HepG2 (cell line): ENCODE measurements at regions not wholly inside any gene's neighbourhood (a gene's known extent, or its start where the extent isn't known, plus 50 kb on each side); places are given as distances from the start of the nearest gene placed in this dataset.

ENCODE experiments used
- ATAC-seq: fragments of 200-7000 bp; cut with Tn5 transposase; 3 replicates; pipeline ENCODE4 v1.9.1; 2020; ENCODE audit warnings: mild to moderate bottlenecking, moderate library complexity
- BruUV-seq: library from RNA; stranded (reverse); fragments of 400-500 nt; replicated peaks from 2 replicates; lab custom pipeline; 2021; lab: Mats Ljungman, UMichigan
- CTCF ChIA-PET: fragments of 300-600 bp; formaldehyde crosslinking; extraction: SDS; loops from one replicate; lab custom pipeline; 2021; ENCODE audit warnings: low total read pairs, inconsistent platforms, low intra/inter-chr PET ratio; lab: Yijun Ruan, JAX
- POLR2A ChIA-PET: fragments of 350-600 bp; sonication (Branson Sonifier 250); formaldehyde crosslinking; loops from one replicate; lab custom pipeline; 2020; ENCODE audit warnings: antibody characterized with exemption, inconsistent platforms; lab: Yijun Ruan, JAX
- DNase-seq: peaks from one replicate; pipeline ENCODE4 v3.0.0-alpha.2; 2015; ENCODE audit warnings: low spot score
- FAIRE-seq: peaks from 3 replicates; lab custom pipeline; 2011; peaks lifted over from hg19 to GRCh38; lab: Jason Lieb, UNC
- H2AFZ ChIP-seq: one replicate; pipeline ENCODE4 v1.6.1; 2011; ENCODE audit warnings: low read length, inconsistent platforms
- H3K27ac ChIP-seq: fragments of 300-600 bp; 3 replicates; pipeline ENCODE4 v1.8.0; 2011; ENCODE audit warnings: mixed run types, mild to moderate bottlenecking, mixed read lengths, low read length, inconsistent platforms; ENCODE audit not compliant: insufficient read depth; ENCODE audit errors: extremely low read length
- H3K27me3 ChIP-seq, 2 experiments: fragments of 200-600 bp in 1 of 2; 2 replicates in 1 of 2; 3 replicates in 1 of 2; pipeline versions ENCODE4 v1.6.0 to v1.8.0; 2011; ENCODE audit warnings: low read length in 2 of 2, mild to moderate bottlenecking in 2 of 2, moderate library complexity in 2 of 2, inconsistent platforms in 1 of 2; ENCODE audit not compliant: insufficient read depth in 2 of 2, control insufficient read depth in 1 of 2
- H3K36me3 ChIP-seq, 2 experiments: fragments of 200-600 bp in 1 of 2; replicated peaks in 1 of 2; 2 replicates in 1 of 2; 3 replicates in 1 of 2; pipeline versions ENCODE4 v1.5.1 to v1.8.0; 2011; ENCODE audit warnings: low read length in 2 of 2, inconsistent platforms in 1 of 2; ENCODE audit not compliant: insufficient read depth in 2 of 2, control insufficient read depth in 1 of 2
- H3K4me1 ChIP-seq: 2 replicates; pipeline ENCODE4 v1.5.1; 2012; ENCODE audit warnings: low read length, inconsistent platforms; ENCODE audit not compliant: insufficient read depth
- H3K4me2 ChIP-seq: 2 replicates; pipeline ENCODE4 v1.6.0; 2011; ENCODE audit warnings: low read depth, low read length, inconsistent platforms
- H3K4me3 ChIP-seq, 3 experiments: fragments of 200-600 bp in 1 of 3; sonication (generic), shearing (Covaris generic) in 1 of 3; replicated peaks in 1 of 3; 2 replicates each; pipeline ENCODE4 v1.5.1; 2011 to 2016; ENCODE audit warnings: low read length in 3 of 3, inconsistent platforms in 2 of 3, low read depth in 2 of 3, mild to moderate bottlenecking in 2 of 3, control low read depth in 1 of 3, mixed read lengths in 1 of 3; ENCODE audit not compliant: insufficient read depth in 1 of 3
- H3K79me2 ChIP-seq: one replicate; pipeline ENCODE4 v1.6.1; 2011; ENCODE audit warnings: low read length, inconsistent platforms; ENCODE audit not compliant: insufficient read depth
- H3K9ac ChIP-seq: 2 replicates; pipeline ENCODE4 v1.6.0; 2011; ENCODE audit warnings: mild to moderate bottlenecking, low read depth, low read length, inconsistent platforms; ENCODE audit not compliant: insufficient read depth
- H3K9me3 ChIP-seq: 2 replicates; pipeline ENCODE4 v1.5.1; 2012; ENCODE audit warnings: mild to moderate bottlenecking, low read length
- H4K20me1 ChIP-seq: 2 replicates; pipeline ENCODE4 v1.6.0; 2011; ENCODE audit warnings: inconsistent platforms, mild to moderate bottlenecking, low read length, moderate library complexity; ENCODE audit not compliant: insufficient read depth
- ZC3H13 ChIP-seq: sonication (generic); formaldehyde crosslinking; IDR thresholded peaks from 2 replicates; pipeline ENCODE4 v1.8.1; 2023; ENCODE audit warnings: mild to moderate bottlenecking, missing genetic modification reagents, moderate library complexity
- ZNF33B ChIP-seq: sonication (generic); formaldehyde crosslinking; IDR thresholded peaks from 2 replicates; pipeline ENCODE4 v1.5.1; 2020; ENCODE audit warnings: mild to moderate bottlenecking, missing genetic modification reagents
- ZNF501 ChIP-seq: sonication (generic); formaldehyde crosslinking; IDR thresholded peaks from 2 replicates; pipeline ENCODE4 v1.5.1; 2020; ENCODE audit warnings: mild to moderate bottlenecking, moderate library complexity, missing genetic modification reagents
- ZNF773 ChIP-seq: sonication (generic); formaldehyde crosslinking; IDR thresholded peaks from 2 replicates; pipeline ENCODE4 v1.4.0; 2020; ENCODE audit warnings: missing genetic modification reagents, borderline replicate concordance
- WGBS: methylation state at CpG from one replicate; pipeline ENCODE4 v1.1.6; 2017; ENCODE audit warnings: low lambda C conversion rate; 5-methylcytosine and 5-hydroxymethylcytosine counted together
- in situ Hi-C: cut with HindIII; loops from 2 replicates; pipeline ENCODE4 v1.10.0; 2017; ENCODE audit warnings: low pct_unique_long_range_greater_than_20kb; ENCODE audit not compliant: extremely low pct_ligation_motif_present
- intact Hi-C: fragments of 100-400 bp; cut with micrococcal nuclease; formaldehyde crosslinking; loops from one replicate; pipeline ENCODE4 v1.10.0; 2022; ENCODE audit not compliant: unreplicated experiment
- TF ChIP-seq, protein P1 (sequence below): sonication (generic); formaldehyde crosslinking; conservative IDR thresholded peaks from 2 replicates; pipeline ENCODE4 v1.4.0; 2020; ENCODE audit warnings: missing genetic modification reagents
- TF ChIP-seq, protein P2 (sequence below), 2 experiments: sonication (generic) in 1 of 2; formaldehyde crosslinking in 1 of 2; IDR thresholded peaks; 2 replicates each; pipeline versions ENCODE4 v1.6.1 to v1.9.0; 2014 to 2022; ENCODE audit warnings: antibody characterized with exemption in 1 of 2, borderline replicate concordance in 1 of 2, inconsistent platforms in 1 of 2, low read depth in 1 of 2, missing genetic modification reagents in 1 of 2
- TF ChIP-seq, protein P3 (sequence below): sonication (generic); formaldehyde crosslinking; IDR thresholded peaks from 2 replicates; pipeline ENCODE4 v1.8.0; 2022; ENCODE audit warnings: low read depth, missing genetic modification reagents
- TF ChIP-seq, protein P4 (sequence below): sonication (generic); formaldehyde crosslinking; IDR thresholded peaks from 2 replicates; pipeline ENCODE4 v1.9.0; 2021; ENCODE audit warnings: missing genetic modification reagents, mild to moderate bottlenecking, borderline replicate concordance
- TF ChIP-seq, protein P5 (sequence below): sonication (generic); formaldehyde crosslinking; IDR thresholded peaks from 2 replicates; pipeline ENCODE4 v1.5.0; 2020; ENCODE audit warnings: missing genetic modification reagents, mild to moderate bottlenecking, borderline replicate concordance

DNA sequence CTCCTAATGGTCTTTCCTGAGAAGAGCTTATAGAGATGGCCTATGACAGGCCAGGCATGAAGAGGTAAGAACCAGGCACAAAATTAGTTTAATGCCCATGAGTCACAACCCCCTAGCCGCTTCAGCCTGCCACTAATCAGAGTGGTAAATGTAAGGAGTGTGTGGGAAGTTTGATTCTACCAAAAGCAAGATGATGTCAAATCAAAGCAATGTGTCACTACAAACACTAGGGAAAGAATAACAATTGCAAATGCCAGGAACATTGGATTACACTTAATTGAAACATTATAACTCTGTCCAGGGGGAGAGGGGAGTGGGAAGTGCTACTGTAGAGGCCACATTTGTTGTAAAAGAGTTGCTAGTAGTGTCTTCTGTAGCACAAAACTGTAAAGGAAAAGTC lies 596.6 kb upstream of the AGTR1 start:
- ATAC-seq: no peak
- CTCF ChIA-PET: no interaction called here
- 0% methylated on average over 1 of the region's 1 CpG for whole genome bisulfite sequencing
- TF ChIP-seq, protein P1, sequence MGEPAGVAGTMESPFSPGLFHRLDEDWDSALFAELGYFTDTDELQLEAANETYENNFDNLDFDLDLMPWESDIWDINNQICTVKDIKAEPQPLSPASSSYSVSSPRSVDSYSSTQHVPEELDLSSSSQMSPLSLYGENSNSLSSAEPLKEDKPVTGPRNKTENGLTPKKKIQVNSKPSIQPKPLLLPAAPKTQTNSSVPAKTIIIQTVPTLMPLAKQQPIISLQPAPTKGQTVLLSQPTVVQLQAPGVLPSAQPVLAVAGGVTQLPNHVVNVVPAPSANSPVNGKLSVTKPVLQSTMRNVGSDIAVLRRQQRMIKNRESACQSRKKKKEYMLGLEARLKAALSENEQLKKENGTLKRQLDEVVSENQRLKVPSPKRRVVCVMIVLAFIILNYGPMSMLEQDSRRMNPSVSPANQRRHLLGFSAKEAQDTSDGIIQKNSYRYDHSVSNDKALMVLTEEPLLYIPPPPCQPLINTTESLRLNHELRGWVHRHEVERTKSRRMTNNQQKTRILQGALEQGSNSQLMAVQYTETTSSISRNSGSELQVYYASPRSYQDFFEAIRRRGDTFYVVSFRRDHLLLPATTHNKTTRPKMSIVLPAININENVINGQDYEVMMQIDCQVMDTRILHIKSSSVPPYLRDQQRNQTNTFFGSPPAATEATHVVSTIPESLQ (CRISPR knock-in tag): no peak
- TF ChIP-seq, protein P2, sequence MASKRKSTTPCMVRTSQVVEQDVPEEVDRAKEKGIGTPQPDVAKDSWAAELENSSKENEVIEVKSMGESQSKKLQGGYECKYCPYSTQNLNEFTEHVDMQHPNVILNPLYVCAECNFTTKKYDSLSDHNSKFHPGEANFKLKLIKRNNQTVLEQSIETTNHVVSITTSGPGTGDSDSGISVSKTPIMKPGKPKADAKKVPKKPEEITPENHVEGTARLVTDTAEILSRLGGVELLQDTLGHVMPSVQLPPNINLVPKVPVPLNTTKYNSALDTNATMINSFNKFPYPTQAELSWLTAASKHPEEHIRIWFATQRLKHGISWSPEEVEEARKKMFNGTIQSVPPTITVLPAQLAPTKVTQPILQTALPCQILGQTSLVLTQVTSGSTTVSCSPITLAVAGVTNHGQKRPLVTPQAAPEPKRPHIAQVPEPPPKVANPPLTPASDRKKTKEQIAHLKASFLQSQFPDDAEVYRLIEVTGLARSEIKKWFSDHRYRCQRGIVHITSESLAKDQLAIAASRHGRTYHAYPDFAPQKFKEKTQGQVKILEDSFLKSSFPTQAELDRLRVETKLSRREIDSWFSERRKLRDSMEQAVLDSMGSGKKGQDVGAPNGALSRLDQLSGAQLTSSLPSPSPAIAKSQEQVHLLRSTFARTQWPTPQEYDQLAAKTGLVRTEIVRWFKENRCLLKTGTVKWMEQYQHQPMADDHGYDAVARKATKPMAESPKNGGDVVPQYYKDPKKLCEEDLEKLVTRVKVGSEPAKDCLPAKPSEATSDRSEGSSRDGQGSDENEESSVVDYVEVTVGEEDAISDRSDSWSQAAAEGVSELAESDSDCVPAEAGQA (IDR thresholded peaks at IDR 0.05; ENCODE audit: low read depth): no peak
- TF ChIP-seq, protein P2 (CRISPR knock-in tag; IDR thresholded peaks at IDR 0.05; ENCODE audit: borderline replicate concordance): no peak
- no peak for TF ChIP-seq ZNF773 (CRISPR knock-in tag)
- no peak for TF ChIP-seq ZNF501
- TF ChIP-seq, protein P3, sequence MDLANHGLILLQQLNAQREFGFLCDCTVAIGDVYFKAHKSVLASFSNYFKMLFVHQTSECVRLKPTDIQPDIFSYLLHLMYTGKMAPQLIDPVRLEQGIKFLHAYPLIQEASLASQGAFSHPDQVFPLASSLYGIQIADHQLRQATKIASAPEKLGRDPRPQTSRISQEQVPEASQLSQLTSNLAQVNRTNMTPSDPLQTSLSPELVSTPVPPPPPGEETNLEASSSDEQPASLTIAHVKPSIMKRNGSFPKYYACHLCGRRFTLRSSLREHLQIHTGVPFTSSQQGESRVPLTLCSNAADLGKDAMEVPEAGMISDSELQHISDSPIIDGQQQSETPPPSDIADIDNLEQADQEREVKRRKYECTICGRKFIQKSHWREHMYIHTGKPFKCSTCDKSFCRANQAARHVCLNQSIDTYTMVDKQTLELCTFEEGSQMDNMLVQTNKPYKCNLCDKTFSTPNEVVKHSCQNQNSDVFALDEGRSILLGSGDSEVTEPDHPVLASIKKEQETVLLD (CRISPR knock-in tag): no peak
- TF ChIP-seq ZC3H13 (CRISPR knock-in tag): no peak
- TF ChIP-seq ZNF33B (CRISPR knock-in tag): no peak
- TF ChIP-seq, protein P4, sequence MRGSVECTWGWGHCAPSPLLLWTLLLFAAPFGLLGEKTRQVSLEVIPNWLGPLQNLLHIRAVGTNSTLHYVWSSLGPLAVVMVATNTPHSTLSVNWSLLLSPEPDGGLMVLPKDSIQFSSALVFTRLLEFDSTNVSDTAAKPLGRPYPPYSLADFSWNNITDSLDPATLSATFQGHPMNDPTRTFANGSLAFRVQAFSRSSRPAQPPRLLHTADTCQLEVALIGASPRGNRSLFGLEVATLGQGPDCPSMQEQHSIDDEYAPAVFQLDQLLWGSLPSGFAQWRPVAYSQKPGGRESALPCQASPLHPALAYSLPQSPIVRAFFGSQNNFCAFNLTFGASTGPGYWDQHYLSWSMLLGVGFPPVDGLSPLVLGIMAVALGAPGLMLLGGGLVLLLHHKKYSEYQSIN (CRISPR knock-in tag): no peak
- TF ChIP-seq, protein P5, sequence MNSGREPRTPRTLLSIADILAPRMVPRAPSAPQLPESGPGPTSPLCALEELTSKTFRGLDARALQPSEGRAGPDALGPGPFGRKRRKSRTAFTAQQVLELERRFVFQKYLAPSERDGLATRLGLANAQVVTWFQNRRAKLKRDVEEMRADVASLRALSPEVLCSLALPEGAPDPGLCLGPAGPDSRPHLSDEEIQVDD (CRISPR knock-in tag): no peak

More for the DNA sequence above, 596.6 kb upstream of the AGTR1 start:
- no peak overlapping the region for H3K4me2 ChIP-seq
- in situ Hi-C loops: no loop called here
- no peaks in the 10 kb centered on the region for H3K79me2 ChIP-seq
- BruUV-seq: no TSS peak
- DNase-seq (no peak), FAIRE-seq (no peak)
- POLR2A ChIA-PET: no interaction called here
- H3K27me3 ChIP-seq: no peaks in the 10 kb centered on the region
- no peak overlapping the region for H3K4me3 ChIP-seq
- no peak overlapping the region for H2AFZ ChIP-seq
- intact Hi-C loops: no loop called here
- H3K9ac ChIP-seq: no peak overlapping the region
- H3K4me1 ChIP-seq: no peaks in the 10 kb centered on the region
- no peaks in the 10 kb centered on the region for H4K20me1 ChIP-seq
- no peaks in the 10 kb centered on the region for H3K36me3 ChIP-seq
- H3K27ac ChIP-seq: no peak overlapping the region
- no peaks in the 10 kb centered on the region for H3K9me3 ChIP-seq
